CD14-positive monocyte (primary cell): ENCODE measurements at regions not wholly inside any gene's neighbourhood (a gene's known extent, or its start where the extent isn't known, plus 50 kb on each side); places are given as distances from the start of the nearest gene placed in this dataset.

Experiments used
- DNase-seq, 3 donors: peaks; one replicate each; pipeline ENCODE4 v3.0.0-alpha.2; 2011 to 2022
- H2AFZ ChIP-seq: 2 replicates; pipeline ENCODE4 v1.6.0; 2012; ENCODE audit warnings: mild to moderate bottlenecking, low read depth, low read length, inconsistent platforms; ENCODE audit not compliant: insufficient read depth, poor library complexity, severe bottlenecking
- H3K27ac ChIP-seq, 2 donors: 1 replicate in 1 of 2; 2 replicates in 1 of 2; pipeline ENCODE4 v1.5.1; 2012 to 2013; ENCODE audit warnings: low read length in 2 of 2, control low read depth in 1 of 2, inconsistent platforms in 1 of 2, low read depth in 1 of 2, mild to moderate bottlenecking in 1 of 2
- H3K27me3 ChIP-seq, 2 donors: one replicate each; pipeline versions ENCODE4 v1.6.0 to v1.6.1; 2011 to 2013; ENCODE audit warnings: low read length in 2 of 2; ENCODE audit not compliant: control insufficient read depth in 2 of 2, insufficient read depth in 2 of 2
- H3K36me3 ChIP-seq, 2 donors: replicated peaks in 1 of 2; 1 replicate in 1 of 2; 2 replicates in 1 of 2; pipeline versions ENCODE4 v1.5.1 to v1.6.1; 2012 to 2013; ENCODE audit warnings: low read length in 2 of 2, control low read depth in 1 of 2, inconsistent platforms in 1 of 2, mild to moderate bottlenecking in 1 of 2; ENCODE audit not compliant: insufficient read depth in 2 of 2, control insufficient read depth in 1 of 2
- H3K4me1 ChIP-seq, 2 donors: 1 replicate in 1 of 2; 2 replicates in 1 of 2; pipeline versions ENCODE4 v1.5.1 to v1.6.1; 2012 to 2013; ENCODE audit warnings: low read length in 2 of 2, control low read depth in 1 of 2, inconsistent platforms in 1 of 2, mild to moderate bottlenecking in 1 of 2, moderate library complexity in 1 of 2; ENCODE audit not compliant: insufficient read depth in 2 of 2, control insufficient read depth in 1 of 2
- H3K4me2 ChIP-seq: replicated peaks from 2 replicates; pipeline ENCODE3; 2012; ENCODE audit warnings: low read length, moderate library complexity, mild to moderate bottlenecking; ENCODE audit not compliant: poor library complexity, severe bottlenecking; ENCODE audit errors: extremely low read depth
- H3K4me3 ChIP-seq, 3 experiments: fragments of 200-600 bp in 1 of 3; sonication (generic) in 1 of 3; replicated peaks in 1 of 3; 1 replicate in 2 of 3; 2 replicates in 1 of 3; pipeline ENCODE4 v1.5.1; 2011 to 2013; ENCODE audit warnings: low read length in 3 of 3, mild to moderate bottlenecking in 3 of 3, control low read depth in 2 of 3, low read depth in 2 of 3, inconsistent platforms in 1 of 3, moderate library complexity in 1 of 3
- H3K79me2 ChIP-seq: 2 replicates; pipeline ENCODE4 v1.6.0; 2012; ENCODE audit warnings: mild to moderate bottlenecking, control low read depth, inconsistent platforms, low read length, moderate library complexity; ENCODE audit not compliant: insufficient read depth
- H3K9ac ChIP-seq: 2 replicates; pipeline ENCODE4 v1.6.0; 2017; ENCODE audit warnings: low read length, mild to moderate bottlenecking; ENCODE audit not compliant: insufficient read depth, poor library complexity, severe bottlenecking
- H3K9me3 ChIP-seq, 2 donors: replicated peaks in 1 of 2; 1 replicate in 1 of 2; 2 replicates in 1 of 2; pipeline versions ENCODE4 v1.5.1 to v1.6.1; 2012 to 2013; ENCODE audit warnings: low read length in 2 of 2, control low read depth in 1 of 2; ENCODE audit not compliant: control insufficient read depth in 1 of 2, insufficient read depth in 1 of 2
- H4K20me1 ChIP-seq: 2 replicates; pipeline ENCODE4 v1.6.0; 2012; ENCODE audit warnings: mild to moderate bottlenecking, low read length, control low read depth, moderate library complexity; ENCODE audit not compliant: insufficient read depth
- H3K27ac Mint-ChIP-seq, 7 donors: one replicate each; pipeline ENCODE4 v1.8.0; 2020; ENCODE audit warnings: mild to moderate bottlenecking in 7 of 7, mixed read lengths in 7 of 7, moderate library complexity in 6 of 7, inconsistent platforms in 2 of 7
- H3K27me3 Mint-ChIP-seq, 3 donors: one replicate each; pipeline ENCODE4 v1.8.0; 2021 to 2022; ENCODE audit warnings: low read depth in 3 of 3, mild to moderate bottlenecking in 3 of 3, mixed read lengths in 3 of 3, moderate library complexity in 3 of 3, inconsistent platforms in 1 of 3
- H3K36me3 Mint-ChIP-seq, 2 donors: one replicate each; pipeline ENCODE4 v1.8.0; 2020; ENCODE audit warnings: mixed read lengths in 2 of 2, inconsistent platforms in 1 of 2, mild to moderate bottlenecking in 1 of 2
- H3K4me1 Mint-ChIP-seq: one replicate; pipeline ENCODE4 v1.8.0; 2020; ENCODE audit warnings: mild to moderate bottlenecking, mixed read lengths
- H3K4me3 Mint-ChIP-seq, 2 donors: one replicate each; pipeline ENCODE4 v1.8.0; 2020; ENCODE audit warnings: mild to moderate bottlenecking in 2 of 2, mixed read lengths in 2 of 2, moderate library complexity in 1 of 2
- H3K9me3 Mint-ChIP-seq, 7 donors: one replicate each; pipeline ENCODE4 v1.8.0; 2020 to 2022; ENCODE audit warnings: mixed read lengths in 7 of 7, mild to moderate bottlenecking in 6 of 7, moderate library complexity in 6 of 7, inconsistent platforms in 2 of 7
- CTCF ChIP-seq: fragments of 200-600 bp; IDR thresholded peaks from one replicate; pipeline ENCODE4 v1.8.0; 2022; ENCODE audit warnings: antibody characterized with exemption, mild to moderate bottlenecking
- WGBS: methylation state at CpG from one replicate; pipeline ENCODE4 v1.1.5; 2013; ENCODE audit warnings: missing lambda C conversion rate; ENCODE audit not compliant: insufficient coverage; 5-methylcytosine and 5-hydroxymethylcytosine counted together
- intact Hi-C, 2 donors: fragments of 100-400 bp; cut with micrococcal nuclease; formaldehyde crosslinking; loops; one replicate each; pipeline versions ENCODE4 v1.15.0 to v1.15.1; 2023

- H3K4me3 Mint-ChIP-seq, result no peak overlapping the region
- Histone ChIP-seq H2AFZ (no peak overlapping the region), H3K36me3 (no peaks in the 10 kb centered on the region), H3K4me1 (peaks cover 5 to 16% of the 10 kb centered on the region in 2 donors), H3K79me2 (no peaks in the 10 kb centered on the region), H3K4me2 (no peak overlapping the region), H3K9me3 (no peaks in the 10 kb centered on the region), H3K4me3 (no peak overlapping the region), H3K27me3 (no peaks in the 10 kb centered on the region), H4K20me1 (no peaks in the 10 kb centered on the region), H3K27ac (no peak overlapping the region), H3K9ac (no peak overlapping the region)
- DNase-seq, result no peak
- no peaks in the 10 kb centered on the region for H3K36me3 Mint-ChIP-seq
- H3K27ac Mint-ChIP-seq, result peak overlapping the region in 1 of 7 donors; percentile 3
- peaks cover 0 to 2% (median 0%) of the 10 kb centered on the region in 3 donors for H3K27me3 Mint-ChIP-seq
- H3K4me1 Mint-ChIP-seq, result peaks cover 23% of the 10 kb centered on the region
- intact Hi-C loops, result no loop called here
- H3K9me3 Mint-ChIP-seq, result no peaks in the 10 kb centered on the region
- TF ChIP-seq CTCF, result no peak
- WGBS, result 100% methylated on average over 1 of the region's 2 CpGs
These were observed 206.5 kb upstream of the FANCL start for GRCh38 chr2:58447586-58447985.

- no peak overlapping the region for H3K4me2 ChIP-seq
- no peak overlapping the region for H2AFZ ChIP-seq
- no peaks in the 10 kb centered on the region for H3K9me3 ChIP-seq
- no peaks in the 10 kb centered on the region for H3K4me1 ChIP-seq
- no peak overlapping the region for H3K9ac ChIP-seq
- H3K4me1 Mint-ChIP-seq, result no peaks in the 10 kb centered on the region
- peaks cover 0 to 2% (median 1%) of the 10 kb centered on the region in 3 donors for H3K27me3 Mint-ChIP-seq
- H3K27ac Mint-ChIP-seq, result no peak overlapping the region
- no peaks in the 10 kb centered on the region for H3K9me3 Mint-ChIP-seq
- H3K36me3 Mint-ChIP-seq, result no peaks in the 10 kb centered on the region
- DNase-seq, result no peak
- H3K27ac ChIP-seq, result no peak overlapping the region
- no peak overlapping the region for H3K4me3 Mint-ChIP-seq
- H3K36me3 ChIP-seq, result no peaks in the 10 kb centered on the region
- intact Hi-C loops, result no loop called here
- 100% methylated on average over 2 of the region's 3 CpGs for WGBS
- no peak overlapping the region for H3K4me3 ChIP-seq
- no peaks in the 10 kb centered on the region for H3K27me3 ChIP-seq
- TF ChIP-seq CTCF, result no peak
- no peaks in the 10 kb centered on the region for H3K79me2 ChIP-seq
- H4K20me1 ChIP-seq, result no peaks in the 10 kb centered on the region
These were observed 200.5 kb upstream of the FANCL start for GRCh38 chr2:58441643-58442042.
